SH-SY5Y (cell line): ENCODE measurements at regions not wholly inside any gene's neighbourhood (a gene's known extent, or its start where the extent isn't known, plus 50 kb on each side); places are given as distances from the start of the nearest gene placed in this dataset.

Experiments
- GATA2 ChIP-seq: IDR thresholded peaks from 2 replicates; pipeline ENCODE4 v1.6.1; 2011; ENCODE audit warnings: mild to moderate bottlenecking, low read depth, low read length
- GATA3 ChIP-seq: IDR thresholded peaks from 2 replicates; pipeline ENCODE4 v1.6.1; 2011; ENCODE audit warnings: low read depth, mild to moderate bottlenecking, low read length, moderate library complexity

- TF ChIP-seq GATA2 (no peak), GATA3 (no peak)
Measured at GRCh38 chr3:180375831-180376230, 226.1 kb upstream of the TTC14 start.
